HPDE6-E6E7 (cell line): ENCODE measurements at regions not wholly inside any gene's neighbourhood (a gene's known extent, or its start where the extent isn't known, plus 50 kb on each side); places are given as distances from the start of the nearest gene placed in this dataset.
A peak's percentile ranks its signal among the peaks of the same experiment; 100 is the strongest.

Experiments used
- DNase-seq: peaks from one replicate; pipeline ENCODE4 v3.0.0; 2011; ENCODE audit warnings: missing footprints; ENCODE audit errors: extremely low spot score

DNA sequence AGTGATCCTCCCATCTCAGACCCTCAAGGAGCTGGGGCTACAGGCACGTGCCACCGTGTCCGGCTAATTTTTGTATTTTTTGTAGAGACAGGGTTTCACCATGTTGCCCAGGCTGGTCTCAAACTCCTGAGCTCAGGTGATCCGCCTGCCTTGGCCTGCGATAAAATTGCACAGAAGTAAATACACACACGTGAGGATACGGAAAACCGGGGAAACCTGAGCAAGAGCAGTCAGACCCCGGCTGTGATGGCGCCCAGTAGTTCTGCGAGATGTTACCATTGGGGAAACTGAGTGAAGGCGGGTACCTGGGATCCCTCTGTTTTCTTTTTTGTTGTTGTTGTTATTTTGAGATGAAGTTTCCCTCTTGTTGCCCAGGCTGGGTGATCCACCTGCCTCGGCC lies 114.9 kb downstream of the C9orf50 start:
- DNase-seq, result no peak

- no peak for DNase-seq
These were observed 115.5 kb downstream of the C9orf50 start for GRCh38 chr9:129505270-129505902.

DNA sequence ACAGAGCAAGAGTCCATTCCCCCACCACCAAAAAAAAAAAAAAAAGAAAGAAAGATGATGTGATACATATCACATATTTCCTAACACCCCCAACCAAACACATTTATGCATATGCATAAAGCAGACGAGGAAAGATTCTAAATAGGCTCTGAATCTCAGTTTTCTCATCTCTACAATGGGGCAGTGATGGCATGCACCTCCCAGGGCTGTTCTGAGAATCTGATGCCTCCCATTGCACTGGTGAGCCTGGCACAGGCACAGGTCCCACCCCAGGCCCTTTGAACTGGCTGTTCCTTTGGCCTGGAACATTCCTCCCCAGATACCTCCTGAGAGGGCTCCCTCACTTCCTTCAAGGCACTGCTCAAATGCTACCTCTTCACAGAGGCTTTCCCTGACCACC lies 116.5 kb downstream of the C9orf50 start:
- no peak for DNase-seq

GRCh38 chr9:129501771-129502319 lies 119.1 kb downstream of the C9orf50 start:
- DNase-seq, result no peak

- DNase-seq, result no peak
These were observed 119.8 kb downstream of the C9orf50 start for GRCh38 chr9:129500863-129501770.

- DNase-seq, result no peak
These were observed 120.6 kb downstream of the C9orf50 start for GRCh38 chr9:129500161-129500862.

GRCh38 chr9:129498451-129499384 lies 122.2 kb downstream of the C9orf50 start:
- DNase-seq, result no peak

DNA sequence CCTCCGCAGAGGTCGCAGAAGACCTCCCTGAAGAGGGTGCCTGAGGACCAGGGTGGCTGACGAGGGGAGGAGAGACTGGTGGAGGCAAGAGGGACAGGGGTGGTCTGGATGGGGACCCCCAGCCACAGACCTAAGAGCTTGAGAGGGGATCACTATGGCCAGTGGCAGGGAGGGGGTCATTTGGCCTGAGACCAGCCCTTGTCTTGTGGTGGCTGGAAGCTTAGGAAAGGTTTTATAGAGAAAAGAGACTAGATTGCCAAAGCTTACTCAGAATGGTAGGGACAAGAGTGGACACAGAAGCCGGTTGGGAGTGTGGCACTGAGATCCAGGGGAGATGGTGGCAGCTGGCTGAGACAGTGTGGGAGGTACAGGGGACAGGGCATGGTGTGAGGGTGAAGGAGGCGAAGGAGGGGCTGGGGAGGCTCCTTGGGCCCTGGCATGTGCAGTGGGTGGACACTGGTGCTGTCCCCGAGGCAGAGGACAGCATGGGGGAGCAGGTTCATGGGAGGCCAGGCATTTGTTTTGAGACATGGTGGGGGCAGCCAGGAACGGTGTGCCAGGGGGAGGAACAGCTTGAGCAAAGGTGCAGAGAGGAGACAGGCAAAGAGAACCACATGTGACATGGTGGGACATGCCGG lies 123.0 kb downstream of the C9orf50 start:
- no peak for DNase-seq

DNA sequence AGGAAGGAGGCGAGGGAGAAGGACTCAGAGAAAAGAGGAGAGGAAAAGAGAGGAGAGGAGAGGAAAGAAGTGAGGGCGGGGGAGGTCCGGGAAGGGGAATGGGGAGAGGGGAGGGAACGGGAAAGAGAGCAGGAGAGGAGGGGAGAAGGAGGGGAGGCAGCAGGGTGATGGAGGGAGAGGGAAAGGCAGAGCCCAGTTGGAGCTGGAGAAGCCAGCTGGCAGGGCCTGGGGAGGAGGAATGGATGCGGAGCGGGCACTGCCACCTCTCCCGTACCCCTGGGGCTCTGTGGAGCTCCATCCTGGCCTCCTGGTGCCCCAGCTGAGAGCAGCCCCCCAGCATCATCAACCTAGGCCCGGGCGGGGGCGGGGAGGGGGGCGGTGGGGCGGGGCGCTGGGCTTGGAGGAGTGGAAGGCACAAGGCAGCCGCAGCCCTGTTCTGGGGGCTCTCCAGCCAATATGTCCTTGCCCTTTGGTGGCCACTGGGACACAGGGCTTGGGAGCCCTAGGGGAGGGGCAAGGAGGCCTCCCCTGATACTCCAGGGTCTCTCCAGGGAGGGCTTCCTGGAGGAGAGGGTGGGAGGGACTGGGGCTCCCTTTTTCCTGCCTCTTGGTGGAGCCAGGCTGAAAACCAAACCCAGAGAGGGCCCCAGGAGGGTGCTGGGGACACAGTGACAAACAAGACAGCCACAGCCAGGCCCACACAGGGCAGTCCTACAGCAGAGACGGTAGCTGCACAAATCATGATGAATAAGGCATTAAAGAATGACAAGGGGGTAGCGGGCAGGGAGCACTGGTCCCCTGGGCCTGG lies 123.7 kb downstream of the C9orf50 start:
- no peak for DNase-seq

- peak; percentile 76 for DNase-seq
These were observed 124.4 kb downstream of the C9orf50 start for GRCh38 chr9:129496473-129497004.

DNA sequence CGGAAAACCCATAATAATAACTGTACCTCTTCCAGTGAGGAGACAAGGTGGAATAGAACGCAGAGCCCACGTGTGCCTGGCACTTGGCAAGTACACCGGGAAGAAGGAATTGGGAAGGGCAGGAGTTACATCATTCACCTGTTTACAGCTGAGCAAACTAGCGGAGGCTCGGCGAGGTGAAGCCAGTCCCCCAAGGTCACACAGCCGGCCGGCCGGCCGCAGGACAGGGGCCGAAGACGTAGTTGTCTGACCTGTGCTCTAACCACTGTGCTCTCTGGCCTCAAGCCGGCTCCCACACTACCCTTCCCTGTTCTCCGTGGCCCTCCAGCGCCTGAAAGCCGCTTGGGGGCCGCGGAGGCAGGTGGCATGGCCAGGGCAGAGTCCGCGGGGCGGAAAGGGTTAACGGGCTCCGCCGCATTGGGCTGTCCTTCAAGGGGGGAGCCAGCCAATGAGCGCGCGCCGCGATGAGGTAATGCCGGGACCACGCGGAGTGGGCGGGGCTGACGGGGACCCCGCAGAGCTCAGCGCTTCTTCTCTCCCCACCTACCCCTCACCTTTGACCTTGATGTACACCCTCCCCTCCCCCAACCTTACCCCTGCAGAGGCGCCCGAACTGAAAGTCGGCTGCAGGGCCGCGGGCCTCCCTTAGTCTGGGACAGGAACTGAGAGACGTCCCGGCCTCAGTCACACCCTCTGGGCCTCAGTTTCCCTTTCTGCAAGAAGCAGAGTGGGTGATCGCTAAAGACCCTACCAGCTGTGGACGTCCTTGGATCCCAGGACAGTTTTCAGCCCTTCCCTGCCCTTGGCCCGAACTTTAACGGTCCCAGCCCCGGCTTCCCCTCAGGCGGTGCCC lies 125.1 kb downstream of the C9orf50 start:
- peak; percentile 88 for DNase-seq

DNA sequence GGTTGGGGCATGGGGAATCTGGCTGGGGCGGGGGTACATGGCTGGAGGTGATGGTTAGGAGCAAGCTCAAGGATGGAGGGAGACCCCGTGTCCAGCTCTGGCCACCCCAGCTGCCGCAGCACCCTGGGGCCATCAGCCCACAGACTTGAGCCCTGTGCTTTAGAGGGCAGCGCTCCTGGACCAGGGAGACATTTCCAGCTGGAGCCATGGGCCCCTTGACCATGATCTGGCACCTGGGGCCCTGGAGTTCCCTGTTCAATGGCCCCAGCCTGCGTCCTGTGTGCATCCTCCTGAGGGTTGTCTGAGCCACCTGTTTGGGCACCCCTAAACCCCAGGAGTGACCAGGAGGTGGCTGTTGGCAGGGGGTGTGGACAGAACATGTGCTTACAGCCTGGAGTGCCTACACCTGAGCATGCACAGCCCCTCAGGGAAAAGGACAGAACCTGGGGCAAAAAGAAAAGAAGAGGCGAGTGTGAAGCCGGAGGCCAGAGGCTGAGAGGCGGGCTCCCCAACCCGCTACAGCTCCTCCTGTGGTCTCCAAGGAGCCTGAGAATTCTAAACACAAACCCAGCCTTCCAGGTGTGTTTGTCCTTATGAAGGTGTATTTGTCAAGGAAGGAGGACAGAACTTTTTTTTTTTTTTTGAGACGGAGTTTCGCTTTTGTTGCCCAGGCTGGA lies 126.7 kb downstream of the C9orf50 start:
- DNase-seq, result no peak

DNA sequence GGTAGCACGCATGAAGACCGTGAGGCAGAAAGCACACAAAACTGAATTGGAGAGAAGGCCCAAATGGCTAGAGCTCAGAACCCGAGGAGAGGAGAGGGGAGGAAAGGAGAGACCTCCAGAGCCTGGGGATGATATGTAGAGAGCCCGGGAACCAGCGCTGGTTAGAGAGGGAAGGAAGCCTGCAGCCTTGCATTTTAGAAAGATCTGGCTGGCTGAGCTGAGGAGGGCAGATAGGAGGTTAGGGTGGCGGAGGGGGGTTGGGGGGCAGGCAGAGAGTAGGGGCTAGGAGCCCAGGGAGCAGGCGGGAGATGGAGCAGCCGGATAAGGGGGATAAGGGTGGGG lies 127.2 kb downstream of the C9orf50 start:
- DNase-seq, result no peak

DNA sequence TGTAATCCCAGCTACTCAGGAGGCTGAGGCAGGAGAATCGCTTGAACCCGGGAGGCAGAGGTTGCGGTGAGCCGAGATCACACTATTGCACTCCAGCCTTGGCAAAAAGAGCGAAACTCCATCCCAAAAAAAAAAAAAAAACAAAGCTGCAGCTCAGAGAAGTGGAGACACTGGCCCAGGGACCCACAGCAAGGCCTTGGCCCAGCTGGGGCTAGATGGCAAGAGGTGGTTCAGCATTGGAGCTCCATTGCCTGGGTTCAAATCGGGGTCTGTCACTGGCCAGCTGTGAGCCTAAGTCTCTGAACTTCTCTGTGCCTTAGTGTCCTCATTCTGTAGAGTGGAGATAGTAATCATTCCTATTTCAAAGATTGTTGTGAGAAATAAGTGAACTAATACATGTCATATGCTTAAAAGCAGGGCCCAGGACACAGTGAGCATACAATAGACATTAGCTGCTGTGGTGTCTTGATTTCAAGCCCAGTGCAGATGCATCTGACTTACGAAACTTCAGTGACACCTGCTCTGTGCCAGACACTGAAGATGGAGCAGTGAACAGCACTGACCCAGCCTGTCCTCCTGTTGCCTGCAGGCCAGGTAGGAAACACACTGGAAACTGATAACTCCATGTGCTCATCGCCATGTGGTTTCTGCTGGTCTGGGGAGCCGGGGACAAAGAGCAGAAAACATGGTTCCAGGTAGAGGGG lies 127.7 kb downstream of the C9orf50 start:
- DNase-seq, result no peak

DNA sequence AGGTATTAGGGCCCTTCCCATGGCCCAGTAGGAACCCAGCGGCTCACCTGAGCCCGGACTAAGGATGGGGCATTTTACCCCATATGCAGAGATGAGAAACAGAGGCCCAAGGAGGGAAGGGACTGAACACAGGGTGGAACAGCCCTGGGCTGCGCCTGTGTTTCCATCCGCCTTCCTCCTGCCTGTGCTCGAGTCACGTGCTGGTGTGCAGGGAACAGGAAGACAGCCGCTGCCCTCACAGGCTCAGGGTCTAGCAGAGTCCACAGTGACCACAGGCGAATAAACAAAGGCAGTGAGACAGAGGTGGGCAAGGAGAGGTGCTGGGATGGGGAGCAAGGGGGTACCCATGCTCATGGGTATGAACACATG lies 129.4 kb downstream of the C9orf50 start:
- no peak for DNase-seq

GRCh38 chr9:129490583-129491486 lies 130.1 kb downstream of the C9orf50 start:
- DNase-seq, result no peak
